SK-N-SH (cell line): ENCODE measurements at regions not wholly inside any gene's neighbourhood (a gene's known extent, or its start where the extent isn't known, plus 50 kb on each side); places are given as distances from the start of the nearest gene placed in this dataset.

Experiments used
- CHD2 ChIP-seq: fragments of 150-350 bp; IDR thresholded peaks from 2 replicates; pipeline ENCODE4 v1.6.1; 2018; ENCODE audit warnings: low read length; ENCODE audit not compliant: partially characterized antibody
- CTCF ChIP-seq: fragments of 200-600 bp; sonication (generic); IDR thresholded peaks from 2 replicates; pipeline ENCODE4 v1.6.1; 2017; ENCODE audit warnings: antibody characterized with exemption, mild to moderate bottlenecking, moderate library complexity
- EP300 ChIP-seq, 2 experiments: IDR thresholded peaks; 2 replicates each; pipeline versions ENCODE4 v1.4.0 to v1.6.1; 2012; ENCODE audit warnings: borderline replicate concordance in 1 of 2, low read depth in 1 of 2, low read length in 1 of 2
- EZH2phosphoT487 ChIP-seq: fragments of 200-600 bp; sonication (generic); IDR thresholded peaks from 2 replicates; pipeline ENCODE4 v1.6.1; 2017; ENCODE audit warnings: low read depth, mixed run types, mild to moderate bottlenecking, antibody characterized with exemption, moderate library complexity, borderline replicate concordance
- FOXM1 ChIP-seq: IDR thresholded peaks from 2 replicates; pipeline ENCODE4 v1.4.0; 2012; ENCODE audit warnings: low read depth, mild to moderate bottlenecking
- MAX ChIP-seq: IDR thresholded peaks from 2 replicates; pipeline ENCODE4 v1.4.0; 2012; ENCODE audit warnings: low read depth
- MXI1 ChIP-seq: IDR thresholded peaks from 2 replicates; pipeline ENCODE4 v1.6.1; 2012; ENCODE audit warnings: mild to moderate bottlenecking, low read depth, low read length, improper control_type of control experiment
- POLR2AphosphoS5 ChIP-seq: IDR thresholded peaks from 2 replicates; pipeline ENCODE4 v1.6.1; 2012; ENCODE audit warnings: low read depth, low read length
- REST ChIP-seq: IDR thresholded peaks from 2 replicates; pipeline ENCODE4 v1.6.1; 2012; ENCODE audit warnings: mild to moderate bottlenecking, low read depth, low read length, moderate library complexity
- RFX5 ChIP-seq: IDR thresholded peaks from 2 replicates; pipeline ENCODE4 v1.6.1; 2012; ENCODE audit warnings: mild to moderate bottlenecking, improper control_type of control experiment, low read length
- SIN3A ChIP-seq: IDR thresholded peaks from 2 replicates; pipeline ENCODE4 v1.6.1; 2012; ENCODE audit warnings: low read depth, mild to moderate bottlenecking, low read length, moderate library complexity, borderline replicate concordance
- SMC3 ChIP-seq: IDR thresholded peaks from 2 replicates; pipeline ENCODE4 v1.6.1; 2012; ENCODE audit warnings: low read depth, low read length, improper control_type of control experiment
- USF2 ChIP-seq: fragments of 150-350 bp; IDR thresholded peaks from 2 replicates; pipeline ENCODE4 v1.6.1; 2017; ENCODE audit warnings: antibody characterized with exemption, low read length, low read depth, borderline replicate concordance

- TF ChIP-seq POLR2AphosphoS5: no peak
- TF ChIP-seq CTCF: no peak
- TF ChIP-seq FOXM1: no peak
- no peak for TF ChIP-seq EZH2phosphoT487
- no peak for TF ChIP-seq REST
- no peak for TF ChIP-seq RFX5
- no peak for TF ChIP-seq CHD2
- TF ChIP-seq MAX: no peak
- TF ChIP-seq USF2: no peak
- no peak for TF ChIP-seq SMC3
- no peak for TF ChIP-seq SIN3A
- no peak for TF ChIP-seq MXI1
- TF ChIP-seq EP300 (IDR thresholded peaks at IDR 0.05; ENCODE audit: borderline replicate concordance in 1 of 2, low read depth in 1 of 2, low read length in 1 of 2): no peak
These were observed 83.5 kb upstream of the BOD1 start for GRCh38 chr5:173699966-173700365.
